H1 (cell line): ENCODE measurements at regions not wholly inside any gene's neighbourhood (a gene's known extent, or its start where the extent isn't known, plus 50 kb on each side); places are given as distances from the start of the nearest gene placed in this dataset.

Source experiments
- FOSL1 ChIP-seq: IDR thresholded peaks from 2 replicates; pipeline ENCODE4 v1.6.1; 2011; ENCODE audit warnings: mild to moderate bottlenecking, low read depth, low read length, moderate library complexity; ENCODE audit not compliant: insufficient read depth
- GTF2F1 ChIP-seq: IDR thresholded peaks from 2 replicates; pipeline ENCODE4 v1.6.1; 2012; ENCODE audit warnings: low read depth, low read length, improper control_type of control experiment, borderline replicate concordance
- RFX5 ChIP-seq: IDR thresholded peaks from 2 replicates; pipeline ENCODE4 v1.6.1; 2011; ENCODE audit warnings: low read depth, low read length, improper control_type of control experiment, borderline replicate concordance
- SP1 ChIP-seq: IDR thresholded peaks from 2 replicates; pipeline ENCODE4 v1.6.1; 2011; ENCODE audit warnings: low read depth, low read length

- TF ChIP-seq SP1 (no peak), FOSL1 (no peak), GTF2F1 (no peak), RFX5 (no peak)
Observed at GRCh38 chr10:64036321-64036930, 515.2 kb downstream of the REEP3 start.
